GM23338 (cell line): ENCODE measurements at regions not wholly inside any gene's neighbourhood (a gene's known extent, or its start where the extent isn't known, plus 50 kb on each side); places are given as distances from the start of the nearest gene placed in this dataset.

Experiments
- ATAC-seq: fragments of 200-7000 bp; cut with Tn5 transposase; 3 replicates; pipeline ENCODE4 v1.9.1; 2020
- DNase-seq: peaks from one replicate; pipeline ENCODE4 v3.0.0-alpha.2; 2015; ENCODE audit warnings: low spot score
- H2AFZ ChIP-seq: fragments of 200-600 bp; sonication (generic); 2 replicates; pipeline ENCODE4 v1.8.0; 2016; ENCODE audit warnings: antibody characterized with exemption, mild to moderate bottlenecking, moderate library complexity
- H3F3A ChIP-seq: fragments of 200-600 bp; sonication (generic); replicated peaks from 2 replicates; pipeline ENCODE4 v1.8.0; 2017; ENCODE audit warnings: antibody characterized with exemption, mixed run types, low read depth
- H3K27ac ChIP-seq: fragments of 200-600 bp; sonication (generic); 2 replicates; pipeline ENCODE4 v1.6.1; 2016; ENCODE audit warnings: low read depth
- H3K27me3 ChIP-seq: fragments of 200-600 bp; sonication (generic); 2 replicates; pipeline ENCODE4 v1.8.0; 2016; ENCODE audit warnings: mild to moderate bottlenecking, mixed run types, moderate library complexity; ENCODE audit not compliant: insufficient read depth
- H3K36me3 ChIP-seq: fragments of 200-600 bp; sonication (generic); 2 replicates; pipeline ENCODE4 v1.8.0; 2016; ENCODE audit warnings: mild to moderate bottlenecking; ENCODE audit not compliant: insufficient read depth
- H3K4me1 ChIP-seq: fragments of 200-600 bp; sonication (generic); 2 replicates; pipeline ENCODE4 v1.8.0; 2016; ENCODE audit warnings: mild to moderate bottlenecking, moderate library complexity; ENCODE audit not compliant: insufficient read depth
- H3K4me2 ChIP-seq: fragments of 200-600 bp; sonication (generic); 2 replicates; pipeline ENCODE4 v1.7.1; 2017; ENCODE audit warnings: mixed run types
- H3K4me3 ChIP-seq: fragments of 200-600 bp; sonication (generic); 2 replicates; pipeline ENCODE4 v1.6.1; 2016; ENCODE audit warnings: mixed run types
- H3K79me2 ChIP-seq: fragments of 200-600 bp; sonication (generic); replicated peaks from 2 replicates; pipeline ENCODE4 v1.8.0; 2017; ENCODE audit warnings: mild to moderate bottlenecking; ENCODE audit not compliant: insufficient read depth
- H3K9me2 ChIP-seq: fragments of 200-600 bp; sonication (generic); 2 replicates; pipeline ENCODE4 v1.8.0; 2017; ENCODE audit not compliant: insufficient read depth
- H4K20me1 ChIP-seq: fragments of 200-600 bp; sonication (generic); replicated peaks from 2 replicates; pipeline ENCODE4 v1.8.0; 2017; ENCODE audit warnings: mild to moderate bottlenecking; ENCODE audit not compliant: insufficient read depth
- H3K27ac Mint-ChIP-seq: 2 replicates; pipeline ENCODE4 v1.8.0; 2020; ENCODE audit warnings: inconsistent platforms, mild to moderate bottlenecking, moderate library complexity, mixed read lengths
- H3K27me3 Mint-ChIP-seq: 3 replicates; pipeline ENCODE4 v1.8.0; 2022; ENCODE audit warnings: low read depth, mild to moderate bottlenecking, moderate library complexity, mixed read lengths, inconsistent platforms; ENCODE audit not compliant: insufficient read depth, poor library complexity
- H3K36me3 Mint-ChIP-seq: 3 replicates; pipeline ENCODE4 v1.8.0; 2021; ENCODE audit warnings: low read depth, mild to moderate bottlenecking, inconsistent platforms, moderate library complexity, mixed read lengths
- H3K4me1 Mint-ChIP-seq: 3 replicates; pipeline ENCODE4 v1.8.0; 2020; ENCODE audit warnings: mild to moderate bottlenecking, inconsistent platforms, mixed read lengths
- H3K4me3 Mint-ChIP-seq: 3 replicates; pipeline ENCODE4 v1.8.0; 2021; ENCODE audit warnings: moderate library complexity, mild to moderate bottlenecking, inconsistent platforms, mixed read lengths
- H3K9me3 Mint-ChIP-seq: 3 replicates; pipeline ENCODE4 v1.8.0; 2020; ENCODE audit warnings: moderate library complexity, mild to moderate bottlenecking, inconsistent platforms, mixed read lengths
- CREB1 ChIP-seq: fragments of 250-450 bp; sonication (Bioruptor Pico); IDR thresholded peaks from 2 replicates; pipeline ENCODE4 v1.5.0; 2020; ENCODE audit warnings: low read depth, mild to moderate bottlenecking, moderate library complexity
- EZH2 ChIP-seq: fragments of 200-600 bp; sonication (generic); IDR thresholded peaks from one replicate; pipeline ENCODE4 v1.8.0; 2017; ENCODE audit warnings: antibody characterized with exemption, mild to moderate bottlenecking, low read depth; ENCODE audit not compliant: unreplicated experiment
- EZH2phosphoT487 ChIP-seq: fragments of 200-600 bp; sonication (generic); IDR thresholded peaks from one replicate; pipeline ENCODE4 v1.8.1; 2018; ENCODE audit warnings: antibody characterized with exemption; ENCODE audit not compliant: unreplicated experiment
- JUNB ChIP-seq: IDR thresholded peaks from one replicate; pipeline ENCODE4 v1.6.1; 2016; ENCODE audit warnings: antibody characterized with exemption; ENCODE audit not compliant: unreplicated experiment
- NANOG ChIP-seq: IDR thresholded peaks from 2 replicates; pipeline ENCODE4 v1.6.1; 2016; ENCODE audit warnings: antibody characterized with exemption, borderline replicate concordance
- POLR2AphosphoS5 ChIP-seq: IDR thresholded peaks from 2 replicates; pipeline ENCODE4 v1.6.1; 2016; ENCODE audit warnings: antibody characterized with exemption, low read depth
- STAT1 ChIP-seq: IDR thresholded peaks from one replicate; pipeline ENCODE4 v1.6.1; 2016; ENCODE audit warnings: antibody characterized with exemption; ENCODE audit not compliant: unreplicated experiment
- ZNF114 ChIP-seq: fragments of 250-450 bp; sonication (Bioruptor Pico); IDR thresholded peaks from 2 replicates; pipeline ENCODE4 v1.5.0; 2020; ENCODE audit warnings: mild to moderate bottlenecking, moderate library complexity
- ZNF331 ChIP-seq: fragments of 250-450 bp; sonication (Bioruptor Pico); IDR thresholded peaks from 2 replicates; pipeline ENCODE4 v1.5.0; 2020; ENCODE audit warnings: low read depth, mild to moderate bottlenecking, moderate library complexity
- TF ChIP-seq, protein P1 (sequence below): IDR thresholded peaks from 2 replicates; pipeline ENCODE4 v1.6.1; 2016; ENCODE audit warnings: antibody characterized with exemption
- TF ChIP-seq, protein P2 (sequence below): fragments of 250-450 bp; sonication (Bioruptor Pico); IDR thresholded peaks from 2 replicates; pipeline ENCODE4 v1.5.0; 2020; ENCODE audit warnings: mild to moderate bottlenecking, moderate library complexity
- TF ChIP-seq, protein P3 (sequence below), 2 experiments: fragments of 200-600 bp in 1 of 2; sonication (generic) in 1 of 2; conservative IDR thresholded peaks; 2 replicates each; pipeline versions ENCODE4 v1.5.1 to v1.6.1; 2016 to 2017; ENCODE audit warnings: antibody characterized with exemption in 2 of 2, low read depth in 2 of 2, mild to moderate bottlenecking in 2 of 2, moderate library complexity in 1 of 2
- TF ChIP-seq, protein P4 (sequence below): IDR thresholded peaks from one replicate; pipeline ENCODE4 v1.6.1; 2018; ENCODE audit warnings: antibody characterized with exemption; ENCODE audit not compliant: unreplicated experiment

DNA sequence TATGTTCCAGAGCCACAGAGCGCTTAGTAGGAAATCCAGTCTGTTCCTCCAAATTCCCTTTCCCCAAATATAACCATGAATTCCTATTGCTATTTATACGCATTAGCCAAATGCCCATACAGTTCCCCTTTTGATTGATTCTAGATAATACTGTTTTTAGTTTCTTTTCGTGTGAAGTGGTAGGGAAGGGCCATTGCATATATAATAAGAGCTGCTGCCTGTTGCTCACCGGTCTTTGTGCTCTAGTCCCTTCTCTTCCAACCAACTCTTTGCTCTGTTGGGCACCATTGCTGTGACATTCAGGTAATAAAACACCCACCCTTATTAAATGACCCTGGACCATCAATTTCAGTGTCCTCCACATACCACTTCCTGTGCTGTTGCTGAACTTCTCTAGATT lies 379.9 kb upstream of the KCNMB2 start:
- H3K27ac Mint-ChIP-seq, result no peak overlapping the region

More for the DNA sequence above, 379.9 kb upstream of the KCNMB2 start:
- DNase-seq (no peak), ATAC-seq (no peak)
- Histone ChIP-seq H4K20me1 (no peaks in the 10 kb centered on the region), H3K27me3 (no peaks in the 10 kb centered on the region), H3K4me1 (peaks cover 15% of the 10 kb centered on the region), H3K36me3 (no peaks in the 10 kb centered on the region), H3F3A (no peaks in the 10 kb centered on the region), H3K79me2 (no peaks in the 10 kb centered on the region), H3K27ac (no peak overlapping the region), H2AFZ (peak overlapping the region; percentile 8; the same call in 1 of the 2 replicates), H3K4me3 (no peak overlapping the region), H3K4me2 (no peak overlapping the region), H3K9me2 (no peaks in the 10 kb centered on the region)
- H3K4me3 Mint-ChIP-seq, result no peak overlapping the region
- peaks cover 3% of the 10 kb centered on the region; the same call in 2 of the 3 replicates for H3K36me3 Mint-ChIP-seq
- H3K27me3 Mint-ChIP-seq, result no peaks in the 10 kb centered on the region
- peaks cover 2% of the 10 kb centered on the region; the same call in 2 of the 3 replicates for H3K9me3 Mint-ChIP-seq
- TF ChIP-seq, protein P1, sequence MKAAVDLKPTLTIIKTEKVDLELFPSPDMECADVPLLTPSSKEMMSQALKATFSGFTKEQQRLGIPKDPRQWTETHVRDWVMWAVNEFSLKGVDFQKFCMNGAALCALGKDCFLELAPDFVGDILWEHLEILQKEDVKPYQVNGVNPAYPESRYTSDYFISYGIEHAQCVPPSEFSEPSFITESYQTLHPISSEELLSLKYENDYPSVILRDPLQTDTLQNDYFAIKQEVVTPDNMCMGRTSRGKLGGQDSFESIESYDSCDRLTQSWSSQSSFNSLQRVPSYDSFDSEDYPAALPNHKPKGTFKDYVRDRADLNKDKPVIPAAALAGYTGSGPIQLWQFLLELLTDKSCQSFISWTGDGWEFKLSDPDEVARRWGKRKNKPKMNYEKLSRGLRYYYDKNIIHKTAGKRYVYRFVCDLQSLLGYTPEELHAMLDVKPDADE, result no peak
- TF ChIP-seq POLR2AphosphoS5, result no peak
- no peak for TF ChIP-seq EZH2
- TF ChIP-seq STAT1, result no peak
- TF ChIP-seq CREB1 (CRISPR knock-in tag), result no peak
- TF ChIP-seq NANOG, result no peak
- TF ChIP-seq ZNF114, result no peak
- TF ChIP-seq EZH2phosphoT487, result no peak
- TF ChIP-seq, protein P2, sequence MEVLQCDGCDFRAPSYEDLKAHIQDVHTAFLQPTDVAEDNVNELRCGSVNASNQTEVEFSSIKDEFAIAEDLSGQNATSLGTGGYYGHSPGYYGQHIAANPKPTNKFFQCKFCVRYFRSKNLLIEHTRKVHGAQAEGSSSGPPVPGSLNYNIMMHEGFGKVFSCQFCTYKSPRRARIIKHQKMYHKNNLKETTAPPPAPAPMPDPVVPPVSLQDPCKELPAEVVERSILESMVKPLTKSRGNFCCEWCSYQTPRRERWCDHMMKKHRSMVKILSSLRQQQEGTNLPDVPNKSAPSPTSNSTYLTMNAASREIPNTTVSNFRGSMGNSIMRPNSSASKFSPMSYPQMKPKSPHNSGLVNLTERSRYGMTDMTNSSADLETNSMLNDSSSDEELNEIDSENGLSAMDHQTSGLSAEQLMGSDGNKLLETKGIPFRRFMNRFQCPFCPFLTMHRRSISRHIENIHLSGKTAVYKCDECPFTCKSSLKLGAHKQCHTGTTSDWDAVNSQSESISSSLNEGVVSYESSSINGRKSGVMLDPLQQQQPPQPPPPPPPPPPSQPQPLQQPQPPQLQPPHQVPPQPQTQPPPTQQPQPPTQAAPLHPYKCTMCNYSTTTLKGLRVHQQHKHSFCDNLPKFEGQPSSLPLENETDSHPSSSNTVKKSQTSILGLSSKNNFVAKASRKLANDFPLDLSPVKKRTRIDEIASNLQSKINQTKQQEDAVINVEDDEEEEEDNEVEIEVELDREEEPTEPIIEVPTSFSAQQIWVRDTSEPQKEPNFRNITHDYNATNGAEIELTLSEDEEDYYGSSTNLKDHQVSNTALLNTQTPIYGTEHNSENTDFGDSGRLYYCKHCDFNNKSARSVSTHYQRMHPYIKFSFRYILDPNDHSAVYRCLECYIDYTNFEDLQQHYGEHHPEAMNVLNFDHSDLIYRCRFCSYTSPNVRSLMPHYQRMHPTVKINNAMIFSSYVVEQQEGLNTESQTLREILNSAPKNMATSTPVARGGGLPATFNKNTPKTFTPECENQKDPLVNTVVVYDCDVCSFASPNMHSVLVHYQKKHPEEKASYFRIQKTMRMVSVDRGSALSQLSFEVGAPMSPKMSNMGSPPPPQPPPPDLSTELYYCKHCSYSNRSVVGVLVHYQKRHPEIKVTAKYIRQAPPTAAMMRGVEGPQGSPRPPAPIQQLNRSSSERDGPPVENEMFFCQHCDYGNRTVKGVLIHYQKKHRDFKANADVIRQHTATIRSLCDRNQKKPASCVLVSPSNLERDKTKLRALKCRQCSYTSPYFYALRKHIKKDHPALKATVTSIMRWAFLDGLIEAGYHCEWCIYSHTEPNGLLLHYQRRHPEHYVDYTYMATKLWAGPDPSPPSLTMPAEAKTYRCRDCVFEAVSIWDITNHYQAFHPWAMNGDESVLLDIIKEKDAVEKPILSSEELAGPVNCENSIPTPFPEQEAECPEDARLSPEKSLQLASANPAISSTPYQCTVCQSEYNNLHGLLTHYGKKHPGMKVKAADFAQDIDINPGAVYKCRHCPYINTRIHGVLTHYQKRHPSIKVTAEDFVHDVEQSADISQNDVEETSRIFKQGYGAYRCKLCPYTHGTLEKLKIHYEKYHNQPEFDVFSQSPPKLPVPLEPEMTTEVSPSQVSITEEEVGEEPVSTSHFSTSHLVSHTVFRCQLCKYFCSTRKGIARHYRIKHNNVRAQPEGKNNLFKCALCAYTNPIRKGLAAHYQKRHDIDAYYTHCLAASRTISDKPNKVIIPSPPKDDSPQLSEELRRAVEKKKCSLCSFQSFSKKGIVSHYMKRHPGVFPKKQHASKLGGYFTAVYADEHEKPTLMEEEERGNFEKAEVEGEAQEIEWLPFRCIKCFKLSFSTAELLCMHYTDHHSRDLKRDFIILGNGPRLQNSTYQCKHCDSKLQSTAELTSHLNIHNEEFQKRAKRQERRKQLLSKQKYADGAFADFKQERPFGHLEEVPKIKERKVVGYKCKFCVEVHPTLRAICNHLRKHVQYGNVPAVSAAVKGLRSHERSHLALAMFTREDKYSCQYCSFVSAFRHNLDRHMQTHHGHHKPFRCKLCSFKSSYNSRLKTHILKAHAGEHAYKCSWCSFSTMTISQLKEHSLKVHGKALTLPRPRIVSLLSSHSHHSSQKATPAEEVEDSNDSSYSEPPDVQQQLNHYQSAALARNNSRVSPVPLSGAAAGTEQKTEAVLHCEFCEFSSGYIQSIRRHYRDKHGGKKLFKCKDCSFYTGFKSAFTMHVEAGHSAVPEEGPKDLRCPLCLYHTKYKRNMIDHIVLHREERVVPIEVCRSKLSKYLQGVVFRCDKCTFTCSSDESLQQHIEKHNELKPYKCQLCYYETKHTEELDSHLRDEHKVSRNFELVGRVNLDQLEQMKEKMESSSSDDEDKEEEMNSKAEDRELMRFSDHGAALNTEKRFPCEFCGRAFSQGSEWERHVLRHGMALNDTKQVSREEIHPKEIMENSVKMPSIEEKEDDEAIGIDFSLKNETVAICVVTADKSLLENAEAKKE (CRISPR knock-in tag), result no peak
- TF ChIP-seq, protein P3, sequence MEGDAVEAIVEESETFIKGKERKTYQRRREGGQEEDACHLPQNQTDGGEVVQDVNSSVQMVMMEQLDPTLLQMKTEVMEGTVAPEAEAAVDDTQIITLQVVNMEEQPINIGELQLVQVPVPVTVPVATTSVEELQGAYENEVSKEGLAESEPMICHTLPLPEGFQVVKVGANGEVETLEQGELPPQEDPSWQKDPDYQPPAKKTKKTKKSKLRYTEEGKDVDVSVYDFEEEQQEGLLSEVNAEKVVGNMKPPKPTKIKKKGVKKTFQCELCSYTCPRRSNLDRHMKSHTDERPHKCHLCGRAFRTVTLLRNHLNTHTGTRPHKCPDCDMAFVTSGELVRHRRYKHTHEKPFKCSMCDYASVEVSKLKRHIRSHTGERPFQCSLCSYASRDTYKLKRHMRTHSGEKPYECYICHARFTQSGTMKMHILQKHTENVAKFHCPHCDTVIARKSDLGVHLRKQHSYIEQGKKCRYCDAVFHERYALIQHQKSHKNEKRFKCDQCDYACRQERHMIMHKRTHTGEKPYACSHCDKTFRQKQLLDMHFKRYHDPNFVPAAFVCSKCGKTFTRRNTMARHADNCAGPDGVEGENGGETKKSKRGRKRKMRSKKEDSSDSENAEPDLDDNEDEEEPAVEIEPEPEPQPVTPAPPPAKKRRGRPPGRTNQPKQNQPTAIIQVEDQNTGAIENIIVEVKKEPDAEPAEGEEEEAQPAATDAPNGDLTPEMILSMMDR (conservative IDR thresholded peaks at IDR 0.05; ENCODE audit: low read depth in 2 of 2), result no peak
- TF ChIP-seq JUNB, result no peak
- TF ChIP-seq, protein P4, sequence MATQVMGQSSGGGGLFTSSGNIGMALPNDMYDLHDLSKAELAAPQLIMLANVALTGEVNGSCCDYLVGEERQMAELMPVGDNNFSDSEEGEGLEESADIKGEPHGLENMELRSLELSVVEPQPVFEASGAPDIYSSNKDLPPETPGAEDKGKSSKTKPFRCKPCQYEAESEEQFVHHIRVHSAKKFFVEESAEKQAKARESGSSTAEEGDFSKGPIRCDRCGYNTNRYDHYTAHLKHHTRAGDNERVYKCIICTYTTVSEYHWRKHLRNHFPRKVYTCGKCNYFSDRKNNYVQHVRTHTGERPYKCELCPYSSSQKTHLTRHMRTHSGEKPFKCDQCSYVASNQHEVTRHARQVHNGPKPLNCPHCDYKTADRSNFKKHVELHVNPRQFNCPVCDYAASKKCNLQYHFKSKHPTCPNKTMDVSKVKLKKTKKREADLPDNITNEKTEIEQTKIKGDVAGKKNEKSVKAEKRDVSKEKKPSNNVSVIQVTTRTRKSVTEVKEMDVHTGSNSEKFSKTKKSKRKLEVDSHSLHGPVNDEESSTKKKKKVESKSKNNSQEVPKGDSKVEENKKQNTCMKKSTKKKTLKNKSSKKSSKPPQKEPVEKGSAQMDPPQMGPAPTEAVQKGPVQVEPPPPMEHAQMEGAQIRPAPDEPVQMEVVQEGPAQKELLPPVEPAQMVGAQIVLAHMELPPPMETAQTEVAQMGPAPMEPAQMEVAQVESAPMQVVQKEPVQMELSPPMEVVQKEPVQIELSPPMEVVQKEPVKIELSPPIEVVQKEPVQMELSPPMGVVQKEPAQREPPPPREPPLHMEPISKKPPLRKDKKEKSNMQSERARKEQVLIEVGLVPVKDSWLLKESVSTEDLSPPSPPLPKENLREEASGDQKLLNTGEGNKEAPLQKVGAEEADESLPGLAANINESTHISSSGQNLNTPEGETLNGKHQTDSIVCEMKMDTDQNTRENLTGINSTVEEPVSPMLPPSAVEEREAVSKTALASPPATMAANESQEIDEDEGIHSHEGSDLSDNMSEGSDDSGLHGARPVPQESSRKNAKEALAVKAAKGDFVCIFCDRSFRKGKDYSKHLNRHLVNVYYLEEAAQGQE, result no peak
- TF ChIP-seq ZNF331, result no peak
- peaks cover 26% of the 10 kb centered on the region for H3K4me1 Mint-ChIP-seq
